HUES6 (cell line): ENCODE measurements at regions not wholly inside any gene's neighbourhood (a gene's known extent, or its start where the extent isn't known, plus 50 kb on each side); places are given as distances from the start of the nearest gene placed in this dataset.
"Not testable (repeated sequence)": the region's sequence is repeated elsewhere in the genome, so short reads cannot be mapped to it uniquely, and the experiment has no call there.

Experiments used
- H3K27ac ChIP-seq: 2 replicates; pipeline ENCODE4 v1.7.0; 2013; ENCODE audit warnings: low read depth, mild to moderate bottlenecking, low read length, inconsistent platforms
- H3K27me3 ChIP-seq: 2 replicates; pipeline ENCODE4 v1.6.1; 2013; ENCODE audit warnings: low read length; ENCODE audit not compliant: control insufficient read depth, insufficient read depth
- H3K36me3 ChIP-seq: 2 replicates; pipeline ENCODE4 v1.6.1; 2013; ENCODE audit warnings: low read length; ENCODE audit not compliant: control insufficient read depth, insufficient read depth
- H3K4me1 ChIP-seq: 2 replicates; pipeline ENCODE4 v1.6.1; 2013; ENCODE audit warnings: low read length; ENCODE audit not compliant: control insufficient read depth, insufficient read depth
- H3K4me3 ChIP-seq: 2 replicates; pipeline ENCODE4 v1.5.1; 2013; ENCODE audit warnings: low read depth, low read length
- H3K9ac ChIP-seq: one replicate; pipeline ENCODE4 v1.6.1; 2013; ENCODE audit warnings: mild to moderate bottlenecking, low read length
- H3K9me3 ChIP-seq: 2 replicates; pipeline ENCODE4 v1.6.1; 2013; ENCODE audit warnings: low read depth, low read length; ENCODE audit not compliant: control insufficient read depth, insufficient read depth

DNA sequence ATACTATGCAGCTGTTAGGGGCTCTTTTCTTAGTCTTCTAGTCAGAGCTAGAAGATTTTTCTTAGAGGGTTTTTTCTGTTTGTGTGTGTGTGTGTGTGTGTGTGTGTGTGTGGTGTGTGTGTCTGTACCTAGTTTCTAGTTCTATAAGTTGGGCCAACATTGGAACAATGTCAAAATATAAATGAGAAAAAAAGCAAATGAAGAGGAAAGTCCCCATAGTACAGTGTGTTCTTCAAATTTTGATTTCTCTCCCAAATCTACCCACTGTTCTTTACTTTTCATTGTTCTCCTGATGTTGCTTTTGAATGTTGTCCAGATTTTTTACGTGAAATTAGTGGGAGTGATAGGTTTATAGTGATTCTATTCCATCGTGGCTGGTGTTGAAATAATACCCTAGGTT is 2153.4 kb upstream of the RAG2 start:
- no peak overlapping the region for H3K9ac ChIP-seq
- H3K27me3 ChIP-seq: no peaks in the 10 kb centered on the region
- H3K4me3 ChIP-seq: no peak overlapping the region
- no peaks in the 10 kb centered on the region for H3K36me3 ChIP-seq
- no peaks in the 10 kb centered on the region for H3K9me3 ChIP-seq
- no peaks in the 10 kb centered on the region for H3K4me1 ChIP-seq
- no peak overlapping the region for H3K27ac ChIP-seq

DNA sequence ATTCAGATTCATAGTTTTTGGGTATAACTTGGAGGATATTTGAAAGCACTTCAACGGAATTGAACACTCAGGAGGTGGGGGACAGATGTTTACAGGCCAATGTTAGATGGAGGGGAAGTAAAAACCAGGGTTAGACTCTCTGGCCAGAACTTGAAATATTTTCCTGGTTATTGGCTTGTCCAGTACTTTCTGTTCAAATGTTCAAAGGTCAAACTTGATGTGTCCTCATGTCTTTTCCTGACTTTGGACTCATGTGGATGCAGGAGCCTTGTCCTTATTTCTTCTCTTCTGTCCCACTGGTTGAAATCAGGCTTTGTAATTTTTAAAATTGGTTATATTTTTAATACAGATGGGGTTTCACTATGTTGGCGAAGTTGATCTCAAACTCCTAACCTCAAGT is 2148.5 kb upstream of the RAG2 start:
- H3K9me3 ChIP-seq, H3K36me3 ChIP-seq, H3K27me3 ChIP-seq, H3K4me1 ChIP-seq, H3K27ac ChIP-seq, H3K9ac ChIP-seq, H3K4me3 ChIP-seq: not testable (repeated sequence)

DNA sequence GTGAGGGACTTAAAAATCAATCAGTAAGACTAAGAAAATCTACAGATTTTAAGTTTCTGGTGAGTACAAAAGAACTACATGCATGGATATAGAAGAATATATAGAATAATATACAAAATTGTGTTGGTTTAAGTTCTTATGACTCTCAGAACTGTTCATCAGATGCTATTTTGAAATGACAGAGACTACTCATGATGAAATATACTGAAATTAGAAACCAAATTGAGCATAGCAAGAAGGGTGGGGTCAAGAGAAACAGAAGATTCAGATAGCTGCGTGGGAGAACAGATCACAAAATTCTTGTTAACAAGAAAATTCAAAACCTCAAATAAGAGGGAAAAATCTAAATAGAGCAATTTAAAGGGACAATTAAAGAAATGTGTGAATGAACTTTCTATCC is 2125.3 kb upstream of the RAG2 start:
- no peak overlapping the region for H3K27ac ChIP-seq
- no peak overlapping the region for H3K9ac ChIP-seq
- H3K4me3 ChIP-seq: no peak overlapping the region
- no peaks in the 10 kb centered on the region for H3K36me3 ChIP-seq
- H3K4me1 ChIP-seq: peaks cover 7% of the 10 kb centered on the region
- 0 out of 2 replicates have a peak, but pooled peaks cover 3% of the 10 kb centered on the region for H3K9me3 ChIP-seq
- no peaks in the 10 kb centered on the region for H3K27me3 ChIP-seq

DNA sequence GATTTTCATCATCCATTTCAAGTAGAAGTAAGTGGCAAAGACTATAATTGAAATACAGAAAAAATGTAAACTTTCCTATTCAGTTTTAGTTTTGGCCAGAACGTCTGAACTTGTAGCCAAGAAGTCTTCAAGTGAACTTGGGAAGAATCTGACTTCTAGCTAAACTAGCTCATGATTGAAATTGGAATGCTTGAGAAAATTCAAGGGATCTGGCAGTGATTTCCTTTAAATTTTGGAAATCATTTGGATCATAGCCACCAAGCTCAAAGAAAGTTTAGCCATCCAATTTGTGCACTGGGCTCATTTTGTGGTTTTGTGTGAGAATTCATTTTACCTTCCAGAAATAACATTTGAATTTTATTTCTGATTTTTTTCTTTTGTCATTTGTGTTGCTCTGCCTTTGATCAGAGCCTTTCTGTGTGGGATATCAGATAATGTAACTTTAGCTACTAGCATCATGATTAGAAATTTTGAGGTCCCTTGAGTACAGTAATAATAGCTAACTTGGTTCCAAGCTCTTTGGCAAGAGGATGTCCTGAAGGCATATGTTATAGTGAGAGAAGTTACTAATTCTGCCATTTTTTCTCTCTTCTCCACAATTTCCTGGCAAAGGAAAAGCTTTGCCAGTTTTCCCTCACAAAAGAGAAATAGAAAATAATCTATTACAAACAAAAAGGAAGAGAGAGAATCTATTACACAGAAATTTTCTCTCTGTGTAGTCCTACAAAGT is 2123.7 kb upstream of the RAG2 start:
- no peak overlapping the region for H3K27ac ChIP-seq
- 0 out of 2 replicates have a peak, but pooled peaks cover 3% of the 10 kb centered on the region for H3K9me3 ChIP-seq
- no peak overlapping the region for H3K4me3 ChIP-seq
- peaks cover 11% of the 10 kb centered on the region for H3K4me1 ChIP-seq
- no peak overlapping the region for H3K9ac ChIP-seq
- H3K27me3 ChIP-seq: no peaks in the 10 kb centered on the region
- no peaks in the 10 kb centered on the region for H3K36me3 ChIP-seq

DNA sequence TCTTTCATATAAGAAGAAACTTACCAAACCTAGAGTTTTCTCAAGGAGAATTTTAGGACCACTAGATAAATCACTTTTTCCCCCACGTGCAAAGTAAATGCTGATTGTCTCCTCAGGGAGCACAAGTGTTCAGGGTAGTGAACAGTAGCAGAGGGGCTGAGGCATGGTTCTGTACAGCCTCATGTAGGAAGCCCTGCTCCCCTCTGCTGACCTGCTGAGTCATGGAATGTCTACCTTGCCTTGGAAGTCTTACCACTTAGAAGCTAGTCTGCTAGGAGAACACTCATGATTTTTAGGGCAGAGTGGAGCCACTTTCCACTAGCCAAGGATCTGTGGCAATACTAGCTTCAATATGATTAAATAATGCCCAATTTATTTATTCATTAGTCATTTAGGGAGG is 2120.6 kb upstream of the RAG2 start:
- Histone ChIP-seq H3K27me3 (no peaks in the 10 kb centered on the region), H3K9me3 (no peaks in the 10 kb centered on the region), H3K4me3 (no peak overlapping the region), H3K9ac (no peak overlapping the region), H3K27ac (0 out of 2 replicates have a peak overlapping the region, but pooled peaks have one; percentile 5), H3K4me1 (peaks cover 11% of the 10 kb centered on the region), H3K36me3 (no peaks in the 10 kb centered on the region)

DNA sequence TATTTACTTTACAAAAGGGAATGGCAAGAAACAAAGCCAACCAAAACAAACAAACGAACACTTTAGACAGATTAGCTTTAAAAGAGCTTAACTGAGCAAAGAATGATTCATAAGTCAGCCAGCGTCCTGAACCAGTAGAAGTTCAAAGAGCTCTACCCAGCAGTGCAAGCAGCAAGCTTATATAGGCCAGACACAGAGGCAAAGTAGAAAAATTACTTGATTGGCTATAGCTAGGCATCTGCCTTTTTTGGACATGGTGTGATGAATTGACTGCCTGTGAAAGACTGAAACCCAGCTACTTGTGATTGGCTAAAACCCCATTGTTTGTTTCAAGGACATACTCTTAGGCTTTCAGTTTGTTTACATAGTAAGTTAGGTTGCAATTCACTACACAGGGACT is 2120.0 kb upstream of the RAG2 start:
- Histone ChIP-seq H3K9me3 (no peaks in the 10 kb centered on the region), H3K4me3 (no peak overlapping the region), H3K9ac (no peak overlapping the region), H3K27me3 (no peaks in the 10 kb centered on the region), H3K4me1 (peaks cover 11% of the 10 kb centered on the region), H3K27ac (no peak overlapping the region), H3K36me3 (no peaks in the 10 kb centered on the region)

DNA sequence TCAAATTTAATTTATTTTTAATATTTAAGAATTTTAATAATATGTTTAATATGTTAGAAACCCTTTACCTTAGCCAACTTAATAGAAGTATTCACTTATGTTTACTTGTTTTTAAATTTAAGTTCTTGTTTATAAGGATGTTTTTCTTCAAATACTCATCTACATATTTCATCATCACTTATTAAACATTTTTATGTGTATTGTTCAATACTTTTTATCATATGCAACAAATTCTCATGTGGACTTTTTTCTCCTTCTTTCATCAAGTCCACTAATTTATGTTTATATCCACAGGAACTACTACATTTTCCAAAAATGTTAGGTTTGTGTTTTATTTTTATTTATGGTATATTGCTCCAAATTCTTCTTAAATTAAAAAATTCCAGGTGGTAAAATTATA is 2113.1 kb upstream of the RAG2 start:
- no peaks in the 10 kb centered on the region for H3K27me3 ChIP-seq
- H3K36me3 ChIP-seq: no peaks in the 10 kb centered on the region
- H3K9me3 ChIP-seq: no peaks in the 10 kb centered on the region
- H3K4me3 ChIP-seq: no peak overlapping the region
- H3K9ac ChIP-seq: no peak overlapping the region
- H3K4me1 ChIP-seq: no peaks in the 10 kb centered on the region
- no peak overlapping the region for H3K27ac ChIP-seq

DNA sequence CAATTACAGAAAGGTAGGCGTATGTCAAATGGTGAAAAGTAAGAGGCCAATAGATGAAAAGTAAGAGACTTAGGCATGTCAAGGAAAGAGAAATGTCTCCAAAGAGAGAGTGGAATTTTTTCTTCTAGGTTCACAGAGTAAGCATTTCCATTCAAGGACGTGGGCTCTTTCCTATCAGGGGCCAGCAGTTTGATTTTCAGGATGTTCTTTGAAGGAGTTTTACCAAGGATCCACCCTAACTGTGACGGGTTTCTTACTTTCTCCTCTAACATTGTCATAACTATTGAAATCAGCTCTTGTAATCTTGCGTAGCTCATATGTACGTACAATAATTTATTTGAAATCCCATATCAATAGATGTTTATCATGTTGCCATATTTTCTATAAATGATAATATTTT is 2112.2 kb upstream of the RAG2 start:
- H3K9me3 ChIP-seq: no peaks in the 10 kb centered on the region
- no peaks in the 10 kb centered on the region for H3K36me3 ChIP-seq
- no peak overlapping the region for H3K4me3 ChIP-seq
- H3K27ac ChIP-seq: no peak overlapping the region
- no peak overlapping the region for H3K9ac ChIP-seq
- no peaks in the 10 kb centered on the region for H3K4me1 ChIP-seq
- H3K27me3 ChIP-seq: no peaks in the 10 kb centered on the region

DNA sequence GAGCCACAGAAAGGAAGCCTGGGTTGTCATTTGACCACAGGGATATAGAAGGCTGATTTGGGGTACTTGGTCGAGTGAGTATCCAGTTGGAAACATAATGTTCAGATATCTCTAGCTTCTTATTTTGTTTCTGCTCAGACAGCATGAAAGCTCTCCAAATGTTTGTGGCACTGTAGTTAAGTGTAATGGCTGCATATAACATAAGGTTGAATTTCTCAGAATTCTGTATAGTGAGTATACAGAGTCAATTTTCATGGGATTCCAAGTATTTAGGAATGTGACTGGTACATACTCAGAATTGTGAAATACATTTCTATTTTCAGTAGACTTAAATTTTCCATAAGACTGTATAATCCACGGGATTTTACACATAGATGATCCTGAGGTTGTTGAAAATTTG is 2102.1 kb upstream of the RAG2 start:
- H3K4me3 ChIP-seq: no peak overlapping the region
- H3K9ac ChIP-seq: no peak overlapping the region
- no peaks in the 10 kb centered on the region for H3K36me3 ChIP-seq
- H3K27me3 ChIP-seq: no peaks in the 10 kb centered on the region
- H3K4me1 ChIP-seq: no peaks in the 10 kb centered on the region
- no peak overlapping the region for H3K27ac ChIP-seq
- no peaks in the 10 kb centered on the region for H3K9me3 ChIP-seq

DNA sequence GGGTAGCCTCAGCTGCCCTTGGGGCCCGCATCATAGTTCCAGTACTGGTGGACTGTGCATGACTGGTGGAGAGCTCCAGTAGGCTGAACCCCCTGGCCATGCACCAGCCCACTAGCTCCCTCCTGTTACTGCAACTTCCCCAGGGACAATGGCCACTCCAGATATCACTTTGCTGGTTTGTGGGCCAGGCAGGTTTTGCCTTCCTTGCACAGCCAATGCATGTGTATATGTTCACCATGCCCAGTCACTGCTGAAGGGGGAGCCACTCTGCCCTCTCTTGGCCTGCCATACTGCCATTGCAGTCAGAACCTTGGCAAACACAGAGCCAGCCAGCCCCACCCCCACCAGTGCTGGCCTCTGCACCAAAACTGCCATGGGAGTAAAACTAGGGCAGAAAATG is 2095.3 kb upstream of the RAG2 start:
- H3K9ac ChIP-seq: no peak overlapping the region
- H3K9me3 ChIP-seq: no peaks in the 10 kb centered on the region
- H3K4me3 ChIP-seq: no peak overlapping the region
- H3K36me3 ChIP-seq: no peaks in the 10 kb centered on the region
- H3K27me3 ChIP-seq: no peaks in the 10 kb centered on the region
- H3K27ac ChIP-seq: no peak overlapping the region
- no peaks in the 10 kb centered on the region for H3K4me1 ChIP-seq

DNA sequence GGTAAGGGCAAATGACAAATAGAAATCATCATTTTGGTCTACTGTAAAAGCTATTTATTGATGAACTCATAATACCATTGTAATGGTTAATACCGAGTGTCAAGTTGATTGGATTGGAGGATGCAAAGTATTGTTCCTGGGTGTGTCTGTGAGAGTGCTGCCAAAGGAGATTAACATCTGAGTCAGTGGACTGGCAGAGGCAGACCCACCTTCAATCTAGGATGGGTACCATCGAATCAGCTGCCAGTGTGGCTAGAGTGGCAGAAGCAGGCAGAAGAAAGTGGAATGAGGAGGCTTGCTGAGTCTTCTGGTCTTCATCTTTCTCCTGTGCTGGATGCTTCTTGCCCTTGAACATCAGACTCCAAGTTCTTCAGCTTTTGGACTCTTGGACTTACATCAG is 2092.2 kb upstream of the RAG2 start:
- H3K4me1 ChIP-seq, H3K27me3 ChIP-seq, H3K27ac ChIP-seq, H3K9me3 ChIP-seq, H3K4me3 ChIP-seq, H3K9ac ChIP-seq, H3K36me3 ChIP-seq: not testable (repeated sequence)

DNA sequence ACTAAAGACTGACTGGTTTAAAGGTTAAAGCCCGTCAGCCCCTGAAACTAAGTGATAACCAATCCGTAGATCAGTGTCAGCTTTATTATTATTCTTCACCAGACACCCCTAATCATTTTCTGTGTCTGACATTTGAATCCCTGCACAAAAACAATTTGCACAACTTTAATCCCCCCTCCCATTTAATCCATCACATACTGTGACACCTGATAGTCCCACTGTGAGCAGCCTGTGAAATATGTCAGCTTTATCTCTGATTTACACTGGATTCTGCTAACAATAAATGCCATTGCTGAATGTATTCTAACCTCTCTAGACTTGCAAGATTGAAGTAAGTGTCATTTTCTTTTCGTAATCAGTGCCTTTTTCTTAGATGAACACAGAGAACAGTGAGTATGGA is 2089.0 kb upstream of the RAG2 start:
- no peaks in the 10 kb centered on the region for H3K9me3 ChIP-seq
- H3K36me3 ChIP-seq: no peaks in the 10 kb centered on the region
- no peaks in the 10 kb centered on the region for H3K4me1 ChIP-seq
- H3K9ac ChIP-seq: no peak overlapping the region
- no peak overlapping the region for H3K4me3 ChIP-seq
- no peaks in the 10 kb centered on the region for H3K27me3 ChIP-seq
- no peak overlapping the region for H3K27ac ChIP-seq
